ENCODE measurements at regions not wholly inside any gene's neighbourhood (a gene's known extent, or its start where the extent isn't known, plus 50 kb on each side); places are given as distances from the start of the nearest gene placed in this dataset.

- no peak for TF ChIP-seq POLR2A (IDR thresholded peaks at IDR 0.05; ENCODE audit: low read depth, low read length)
- TF ChIP-seq POLR2AphosphoS5 (IDR thresholded peaks at IDR 0.05; ENCODE audit: low read depth, low read length), result no peak
Observed at GRCh38 chr4:161197912-161198311, 965.9 kb downstream of the FSTL5 start.
